Epithelial cell of proximal tubule (primary cell): ENCODE measurements at regions not wholly inside any gene's neighbourhood (a gene's known extent, or its start where the extent isn't known, plus 50 kb on each side); places are given as distances from the start of the nearest gene placed in this dataset.

Experiments used
- DNase-seq: peaks from one replicate; pipeline ENCODE4 v3.0.0-alpha.2; 2011; ENCODE audit warnings: low read depth
- H3K4me3 ChIP-seq: 2 replicates; pipeline ENCODE4 v1.5.1; 2011; ENCODE audit warnings: low read depth, mild to moderate bottlenecking, low read length
- TF ChIP-seq, protein P1 (sequence below): conservative IDR thresholded peaks from 2 replicates; pipeline ENCODE4 v1.5.1; 2012; ENCODE audit warnings: low read depth, mild to moderate bottlenecking, low read length

- no peak for DNase-seq
- TF ChIP-seq, protein P1, sequence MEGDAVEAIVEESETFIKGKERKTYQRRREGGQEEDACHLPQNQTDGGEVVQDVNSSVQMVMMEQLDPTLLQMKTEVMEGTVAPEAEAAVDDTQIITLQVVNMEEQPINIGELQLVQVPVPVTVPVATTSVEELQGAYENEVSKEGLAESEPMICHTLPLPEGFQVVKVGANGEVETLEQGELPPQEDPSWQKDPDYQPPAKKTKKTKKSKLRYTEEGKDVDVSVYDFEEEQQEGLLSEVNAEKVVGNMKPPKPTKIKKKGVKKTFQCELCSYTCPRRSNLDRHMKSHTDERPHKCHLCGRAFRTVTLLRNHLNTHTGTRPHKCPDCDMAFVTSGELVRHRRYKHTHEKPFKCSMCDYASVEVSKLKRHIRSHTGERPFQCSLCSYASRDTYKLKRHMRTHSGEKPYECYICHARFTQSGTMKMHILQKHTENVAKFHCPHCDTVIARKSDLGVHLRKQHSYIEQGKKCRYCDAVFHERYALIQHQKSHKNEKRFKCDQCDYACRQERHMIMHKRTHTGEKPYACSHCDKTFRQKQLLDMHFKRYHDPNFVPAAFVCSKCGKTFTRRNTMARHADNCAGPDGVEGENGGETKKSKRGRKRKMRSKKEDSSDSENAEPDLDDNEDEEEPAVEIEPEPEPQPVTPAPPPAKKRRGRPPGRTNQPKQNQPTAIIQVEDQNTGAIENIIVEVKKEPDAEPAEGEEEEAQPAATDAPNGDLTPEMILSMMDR: no peak
- H3K4me3 ChIP-seq: no peak overlapping the region
Measured at GRCh38 chr4:149112109-149112508, 669.9 kb upstream of the NR3C2 start.

DNA sequence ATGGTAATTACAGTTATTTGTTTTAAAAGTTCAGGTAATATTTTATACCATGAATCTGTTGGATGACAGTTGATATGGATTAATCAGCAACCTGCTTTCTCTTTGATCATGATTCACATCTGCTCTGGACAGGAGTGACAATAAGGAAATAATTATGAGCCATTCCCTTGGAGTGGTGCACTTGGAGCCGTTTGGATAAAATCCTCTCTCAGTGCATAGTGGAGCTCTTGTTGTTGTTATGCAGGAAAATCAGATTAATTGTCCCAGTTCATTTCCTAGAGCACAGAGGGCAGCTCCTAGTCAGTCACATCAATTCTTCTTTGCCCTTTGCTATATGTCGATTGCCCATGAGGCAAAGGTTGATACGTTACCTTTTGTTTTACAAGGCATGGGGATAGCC lies 668.3 kb upstream of the NR3C2 start:
- no peak for DNase-seq
- TF ChIP-seq, protein P1: no peak

GRCh38 chr4:149108626-149109025 lies 666.4 kb upstream of the NR3C2 start:
- TF ChIP-seq, protein P1: no peak
- no peak overlapping the region for H3K4me3 ChIP-seq
- no peak for DNase-seq

More for the DNA sequence above, 668.3 kb upstream of the NR3C2 start:
- H3K4me3 ChIP-seq: no peak overlapping the region

DNA sequence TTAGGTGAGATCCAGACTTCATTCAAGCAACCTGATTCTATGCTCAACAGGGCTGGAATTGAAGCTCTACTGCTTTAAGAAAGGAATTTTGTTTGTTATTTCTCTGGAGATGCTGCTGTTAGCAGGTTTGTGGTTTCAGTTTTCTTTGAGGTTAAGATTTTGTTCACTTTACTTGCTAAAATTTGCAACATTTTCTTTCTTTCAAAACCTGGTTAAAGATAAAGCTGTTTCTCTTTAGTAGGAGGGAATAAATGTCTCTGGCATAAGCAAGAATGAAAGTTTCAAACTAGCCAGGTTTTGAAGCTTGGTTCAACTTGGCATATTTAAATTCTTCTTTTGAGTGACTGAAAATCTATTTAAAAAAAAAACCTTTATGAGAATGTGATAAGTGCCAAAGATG lies 660.6 kb upstream of the NR3C2 start:
- TF ChIP-seq, protein P1: no peak
- H3K4me3 ChIP-seq: no peak overlapping the region
- no peak for DNase-seq

- TF ChIP-seq, protein P1: no peak
- DNase-seq: no peak
- no peak overlapping the region for H3K4me3 ChIP-seq
Measured at GRCh38 chr4:149101649-149102048, 659.4 kb upstream of the NR3C2 start.

GRCh38 chr4:149095811-149096210 lies 653.6 kb upstream of the NR3C2 start:
- no peak overlapping the region for H3K4me3 ChIP-seq
- TF ChIP-seq, protein P1: no peak
- DNase-seq: no peak

DNA sequence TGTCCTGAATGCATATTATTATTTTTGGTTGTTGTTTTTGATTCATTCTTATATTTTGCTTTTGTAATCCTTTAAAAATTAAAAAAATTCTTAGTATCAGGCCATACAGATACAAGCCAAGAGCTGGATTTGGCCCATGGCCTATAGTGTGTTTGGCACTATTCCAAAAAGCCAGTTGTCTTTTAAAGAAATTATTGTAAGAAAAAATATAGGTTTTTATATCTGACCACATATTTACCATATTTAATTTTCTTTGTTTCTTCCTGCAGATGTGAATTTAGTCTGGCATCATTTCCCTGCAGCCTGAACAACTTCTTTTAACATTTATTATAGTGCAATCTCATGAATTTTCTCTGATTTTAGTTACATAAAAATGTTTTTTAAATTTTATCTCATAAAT lies 652.8 kb upstream of the NR3C2 start:
- no peak overlapping the region for H3K4me3 ChIP-seq
- no peak for DNase-seq
- TF ChIP-seq, protein P1: no peak
